ENCODE measurements at regions not wholly inside any gene's neighbourhood (a gene's known extent, or its start where the extent isn't known, plus 50 kb on each side); places are given as distances from the start of the nearest gene placed in this dataset.

GRCh38 chr11:96798445-96798844 lies 408.6 kb downstream of the JRKL start:
- TF ChIP-seq JUND (IDR thresholded peaks at IDR 0.05; ENCODE audit: borderline replicate concordance, low read depth, low read length) (no peak), JUND (tag; IDR thresholded peaks at IDR 0.05; ENCODE audit: borderline replicate concordance, low read depth, low read length) (no peak), MEF2A (IDR thresholded peaks at IDR 0.05; ENCODE audit: control insufficient read depth, low read depth, low read length) (peak; percentile 75), NFATC3 (IDR thresholded peaks at IDR 0.05) (no peak), TAF1 (IDR thresholded peaks at IDR 0.05; ENCODE audit: control insufficient read depth, extremely low read depth, insufficient read depth, low read length, severe bottlenecking) (no peak), CTCF (IDR thresholded peaks at IDR 0.05 in 2 of 3, conservative IDR thresholded peaks at IDR 0.05 in 1 of 3; ENCODE audit: insufficient read depth in 2 of 3, low read depth in 1 of 3, low read length in 3 of 3) (no peak), TBP (optimal IDR thresholded peaks at IDR 0.05; ENCODE audit: low read depth, low read length) (no peak), ZFPM2 (CRISPR knock-in tag; IDR thresholded peaks at IDR 0.05) (no peak), CBX5 (IDR thresholded peaks at IDR 0.05; ENCODE audit: borderline replicate concordance, low read depth) (no peak), TBL1XR1 (IDR thresholded peaks at IDR 0.05; ENCODE audit: low read length in 2 of 2) (no peak)

Data from K562 (cell line).